ENCODE measurements at regions not wholly inside any gene's neighbourhood (a gene's known extent, or its start where the extent isn't known, plus 50 kb on each side); places are given as distances from the start of the nearest gene placed in this dataset.

DNA sequence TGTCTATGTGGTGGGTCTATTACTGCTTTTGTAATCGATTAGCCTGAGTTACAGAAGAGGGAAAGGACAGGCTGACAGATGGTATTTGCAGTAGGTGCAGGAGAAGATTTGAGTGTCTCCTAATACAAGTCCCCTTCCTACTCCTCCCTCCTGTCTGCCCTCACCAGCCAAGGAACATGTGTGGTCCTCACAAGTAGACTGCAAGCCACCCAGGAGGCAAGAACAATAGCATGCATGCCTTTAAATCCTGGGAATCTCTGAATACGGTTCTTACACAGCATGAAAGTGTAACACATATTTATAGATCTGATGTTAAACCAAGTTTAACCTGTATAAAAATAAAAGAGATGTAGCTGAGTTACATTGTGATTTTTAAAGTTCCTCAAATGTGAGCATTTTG lies 117.0 kb downstream of the PTCSC3 start:
- Mint-ChIP-seq H3K4me3 (ENCODE audit: unreplicated experiment) (no peak overlapping the region), H3K36me3 (ENCODE audit: low read depth, unreplicated experiment) (no peaks in the 10 kb centered on the region), H3K9me3 (ENCODE audit: unreplicated experiment) (no peaks in the 10 kb centered on the region), H3K27me3 (ENCODE audit: low read depth, unreplicated experiment) (peaks cover 3% of the 10 kb centered on the region), H3K4me1 (ENCODE audit: low read depth, unreplicated experiment) (peaks cover 5% of the 10 kb centered on the region), H3K27ac (ENCODE audit: unreplicated experiment) (no peak overlapping the region)
- Histone ChIP-seq H3K27ac (ENCODE audit: low read depth, low read length) (no peak overlapping the region), H4K20me1 (ENCODE audit: insufficient read depth, low read length) (no peaks in the 10 kb centered on the region), H3K9ac (ENCODE audit: low read length) (no peak overlapping the region), H3K27me3 (ENCODE audit: insufficient read depth, low read length) (no peaks in the 10 kb centered on the region), H2AFZ (ENCODE audit: low read depth, low read length) (no peak overlapping the region), H3K4me1 (ENCODE audit: insufficient read depth, low read length) (peaks cover 4% of the 10 kb centered on the region), H3K79me2 (ENCODE audit: insufficient read depth, low read length) (no peaks in the 10 kb centered on the region), H3K36me3 (ENCODE audit: insufficient read depth, low read length) (no peaks in the 10 kb centered on the region), H3K9me3 (ENCODE audit: insufficient read depth, low read depth, low read length) (no peaks in the 10 kb centered on the region), H3K4me2 (ENCODE audit: low read length) (no peak overlapping the region), H3K4me3 (ENCODE audit: insufficient read depth, low read depth, low read length) (no peak overlapping the region)
- no peak for TF ChIP-seq EZH2 (IDR thresholded peaks at IDR 0.05; ENCODE audit: insufficient read depth, low read length)
- no peak for TF ChIP-seq CTCF (IDR thresholded peaks at IDR 0.05; ENCODE audit: insufficient read depth, low read depth, low read length)
- FAIRE-seq (no peak), DNase-seq (ENCODE audit: low read depth) (no peak)

DNA sequence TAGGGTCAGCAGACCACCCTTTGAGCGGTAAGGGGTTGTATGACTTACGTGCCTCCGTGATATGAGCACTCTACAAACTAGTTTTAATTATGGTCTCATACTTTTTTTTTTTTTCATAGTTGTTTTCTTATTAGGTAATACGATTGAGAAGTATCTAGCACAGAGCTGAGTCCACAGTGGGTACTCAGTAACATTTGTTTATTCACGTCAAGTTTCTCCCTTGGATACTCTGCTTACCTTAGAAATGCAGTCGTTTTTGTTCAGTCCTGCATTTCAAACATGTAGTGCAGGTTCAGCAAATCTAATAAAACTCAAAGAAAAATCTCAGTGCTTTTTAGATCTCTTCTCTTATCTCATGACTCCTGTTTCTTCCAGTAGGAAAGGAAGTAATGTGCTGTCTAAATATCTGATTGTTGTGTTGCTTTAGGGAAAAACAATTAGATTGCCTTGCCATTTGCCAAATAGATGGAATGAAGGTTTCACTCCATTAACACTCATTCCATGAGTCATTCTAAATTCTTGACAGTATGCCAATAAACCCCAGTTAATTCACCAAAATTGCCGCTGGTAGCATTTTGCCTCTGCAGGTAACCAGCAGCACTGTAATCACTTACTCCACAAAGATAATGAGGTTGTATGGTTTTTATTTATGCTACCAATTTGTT lies 118.9 kb downstream of the PTCSC3 start:
- DNase-seq (ENCODE audit: low read depth) (peak; percentile 36), FAIRE-seq (no peak)
- no peak overlapping the region for H3K9ac ChIP-seq (ENCODE audit: low read length)
- Mint-ChIP-seq H3K36me3 (ENCODE audit: low read depth, unreplicated experiment) (no peaks in the 10 kb centered on the region), H3K27me3 (ENCODE audit: low read depth, unreplicated experiment) (peaks cover 3% of the 10 kb centered on the region), H3K4me1 (ENCODE audit: low read depth, unreplicated experiment) (peaks cover 5% of the 10 kb centered on the region), H3K9me3 (ENCODE audit: unreplicated experiment) (no peaks in the 10 kb centered on the region), H3K27ac (ENCODE audit: unreplicated experiment) (no peak overlapping the region), H3K4me3 (ENCODE audit: unreplicated experiment) (no peak overlapping the region)
- H3K4me1 ChIP-seq (ENCODE audit: insufficient read depth, low read length), result peaks cover 4% of the 10 kb centered on the region
- no peaks in the 10 kb centered on the region for H4K20me1 ChIP-seq (ENCODE audit: insufficient read depth, low read length)
- H3K4me2 ChIP-seq (ENCODE audit: low read length), result no peak overlapping the region
- H3K27ac ChIP-seq (ENCODE audit: low read depth, low read length), result no peak overlapping the region
- no peak overlapping the region for H2AFZ ChIP-seq (ENCODE audit: low read depth, low read length)
- no peaks in the 10 kb centered on the region for H3K27me3 ChIP-seq (ENCODE audit: insufficient read depth, low read length)
- TF ChIP-seq CTCF (IDR thresholded peaks at IDR 0.05; ENCODE audit: insufficient read depth, low read depth, low read length), result no peak
- TF ChIP-seq EZH2 (IDR thresholded peaks at IDR 0.05; ENCODE audit: insufficient read depth, low read length), result no peak
- no peaks in the 10 kb centered on the region for H3K9me3 ChIP-seq (ENCODE audit: insufficient read depth, low read depth, low read length)
- H3K4me3 ChIP-seq (ENCODE audit: insufficient read depth, low read depth, low read length), result no peak overlapping the region
- H3K36me3 ChIP-seq (ENCODE audit: insufficient read depth, low read length), result no peaks in the 10 kb centered on the region
- H3K79me2 ChIP-seq (ENCODE audit: insufficient read depth, low read length), result no peaks in the 10 kb centered on the region

DNA sequence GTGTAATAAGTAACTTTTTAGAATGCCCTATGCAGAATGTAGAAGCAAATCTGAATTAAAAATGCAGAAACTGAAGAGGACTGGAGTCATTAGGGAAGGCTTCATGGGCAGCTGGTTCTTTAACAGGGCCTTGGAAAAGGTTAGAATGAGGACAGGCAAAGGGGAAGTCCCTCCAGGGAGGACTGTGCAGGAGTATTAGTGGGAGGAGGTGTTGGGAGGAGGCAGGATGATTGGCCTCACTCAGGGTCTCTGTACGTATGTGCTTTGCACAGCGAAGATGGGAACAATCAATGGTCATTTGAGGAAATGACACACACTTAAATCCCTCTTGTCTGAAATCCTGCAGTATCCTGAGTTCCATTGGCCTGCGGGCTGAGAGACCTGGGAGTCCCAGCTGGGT lies 119.7 kb downstream of the PTCSC3 start:
- no peaks in the 10 kb centered on the region for H3K27me3 ChIP-seq (ENCODE audit: insufficient read depth, low read length)
- no peaks in the 10 kb centered on the region for H3K9me3 Mint-ChIP-seq (ENCODE audit: unreplicated experiment)
- no peaks in the 10 kb centered on the region for H3K79me2 ChIP-seq (ENCODE audit: insufficient read depth, low read length)
- H3K4me3 Mint-ChIP-seq (ENCODE audit: unreplicated experiment), result no peak overlapping the region
- H3K4me3 ChIP-seq (ENCODE audit: insufficient read depth, low read depth, low read length), result no peak overlapping the region
- H3K27ac ChIP-seq (ENCODE audit: low read depth, low read length), result no peak overlapping the region
- H3K27me3 Mint-ChIP-seq (ENCODE audit: low read depth, unreplicated experiment), result peaks cover 3% of the 10 kb centered on the region
- H3K36me3 ChIP-seq (ENCODE audit: insufficient read depth, low read length), result no peaks in the 10 kb centered on the region
- DNase-seq (ENCODE audit: low read depth), result no peak
- no peak overlapping the region for H2AFZ ChIP-seq (ENCODE audit: low read depth, low read length)
- H3K9ac ChIP-seq (ENCODE audit: low read length), result no peak overlapping the region
- peaks cover 4% of the 10 kb centered on the region for H3K4me1 ChIP-seq (ENCODE audit: insufficient read depth, low read length)
- no peaks in the 10 kb centered on the region for H3K36me3 Mint-ChIP-seq (ENCODE audit: low read depth, unreplicated experiment)
- FAIRE-seq, result no peak
- H3K4me2 ChIP-seq (ENCODE audit: low read length), result no peak overlapping the region
- TF ChIP-seq CTCF (IDR thresholded peaks at IDR 0.05; ENCODE audit: insufficient read depth, low read depth, low read length) (no peak), EZH2 (IDR thresholded peaks at IDR 0.05; ENCODE audit: insufficient read depth, low read length) (no peak)
- H4K20me1 ChIP-seq (ENCODE audit: insufficient read depth, low read length), result no peaks in the 10 kb centered on the region
- H3K27ac Mint-ChIP-seq (ENCODE audit: unreplicated experiment), result no peak overlapping the region
- no peaks in the 10 kb centered on the region for H3K9me3 ChIP-seq (ENCODE audit: insufficient read depth, low read depth, low read length)
- H3K4me1 Mint-ChIP-seq (ENCODE audit: low read depth, unreplicated experiment), result peaks cover 5% of the 10 kb centered on the region

Data from astrocyte (in vitro differentiated cells and primary cell).